ENCODE measurements at regions not wholly inside any gene's neighbourhood (a gene's known extent, or its start where the extent isn't known, plus 50 kb on each side); places are given as distances from the start of the nearest gene placed in this dataset.
A peak's percentile ranks its signal among the peaks of the same experiment; 100 is the strongest.
"Not testable (repeated sequence)": the region's sequence is repeated elsewhere in the genome, so short reads cannot be mapped to it uniquely, and the experiment has no call there.

- no peaks in the 10 kb centered on the region for H3K9me3 Mint-ChIP-seq
- H3K4me1 Mint-ChIP-seq (ENCODE audit: low read depth in 2 of 2), result peaks cover 11% of the 10 kb centered on the region in 2 donors
- H3K27ac Mint-ChIP-seq, result peak overlapping the region; percentile 86 to 92
- peak overlapping the region; percentile 80 to 81 for H3K4me3 Mint-ChIP-seq
- H3K27me3 Mint-ChIP-seq, result no peaks in the 10 kb centered on the region
- ATAC-seq (replicated peaks), result no peak
- no peak for DNase-seq
- H3K36me3 Mint-ChIP-seq (ENCODE audit: insufficient read depth), result peaks cover 8% of the 10 kb centered on the region
Measured at GRCh38 chr13:44142941-44143665, 230.5 kb upstream of the SERP2 start.

- no peak overlapping the region for H3K27ac Mint-ChIP-seq
- peaks cover 7% of the 10 kb centered on the region for H3K36me3 Mint-ChIP-seq (ENCODE audit: insufficient read depth)
- H3K4me1 Mint-ChIP-seq (ENCODE audit: low read depth in 2 of 2), result peaks cover 9 to 11% of the 10 kb centered on the region in 2 donors
- no peak for ATAC-seq (replicated peaks)
- H3K9me3 Mint-ChIP-seq, result no peaks in the 10 kb centered on the region
- no peaks in the 10 kb centered on the region for H3K27me3 Mint-ChIP-seq
- no peak overlapping the region for H3K4me3 Mint-ChIP-seq
- DNase-seq, result no peak
Measured at GRCh38 chr13:44146138-44146537, 227.5 kb upstream of the SERP2 start.

- ATAC-seq (replicated peaks) (no peak), DNase-seq (no peak)
- Mint-ChIP-seq H3K27me3 (no peaks in the 10 kb centered on the region), H3K27ac (no peak overlapping the region), H3K9me3 (no peaks in the 10 kb centered on the region), H3K36me3 (ENCODE audit: insufficient read depth) (no peaks in the 10 kb centered on the region), H3K4me3 (no peak overlapping the region), H3K4me1 (ENCODE audit: low read depth in 2 of 2) (peaks cover 4% of the 10 kb centered on the region in 2 donors)
Measured at GRCh38 chr13:44147233-44147632, 226.4 kb upstream of the SERP2 start.

GRCh38 chr13:44147648-44148047 is 226.0 kb upstream of the SERP2 start:
- DNase-seq (no peak), ATAC-seq (replicated peaks) (peak; percentile 21)
- no peak overlapping the region for H3K27ac Mint-ChIP-seq
- no peaks in the 10 kb centered on the region for H3K9me3 Mint-ChIP-seq
- H3K4me1 Mint-ChIP-seq (ENCODE audit: low read depth in 2 of 2), result peaks cover under 1% of the 10 kb centered on the region in 2 donors
- H3K27me3 Mint-ChIP-seq, result no peaks in the 10 kb centered on the region
- H3K4me3 Mint-ChIP-seq, result no peak overlapping the region
- no peaks in the 10 kb centered on the region for H3K36me3 Mint-ChIP-seq (ENCODE audit: insufficient read depth)

- no peak overlapping the region for H3K4me3 Mint-ChIP-seq
- no peak overlapping the region for H3K27ac Mint-ChIP-seq
- no peaks in the 10 kb centered on the region for H3K4me1 Mint-ChIP-seq (ENCODE audit: low read depth in 2 of 2)
- no peaks in the 10 kb centered on the region for H3K27me3 Mint-ChIP-seq
- DNase-seq (no peak), ATAC-seq (replicated peaks) (no peak)
- H3K9me3 Mint-ChIP-seq, result no peaks in the 10 kb centered on the region
- H3K36me3 Mint-ChIP-seq (ENCODE audit: insufficient read depth), result no peaks in the 10 kb centered on the region
Measured at GRCh38 chr13:44148159-44148914, 225.3 kb upstream of the SERP2 start.

GRCh38 chr13:44149231-44149630 is 224.4 kb upstream of the SERP2 start:
- ATAC-seq (replicated peaks); H3K27ac Mint-ChIP-seq; H3K9me3 Mint-ChIP-seq; H3K4me1 Mint-ChIP-seq (ENCODE audit: low read depth in 2 of 2); H3K4me3 Mint-ChIP-seq; H3K36me3 Mint-ChIP-seq (ENCODE audit: insufficient read depth); H3K27me3 Mint-ChIP-seq; DNase-seq: not testable (repeated sequence)

- no peak overlapping the region for H3K4me3 Mint-ChIP-seq
- H3K9me3 Mint-ChIP-seq, result no peaks in the 10 kb centered on the region
- H3K27me3 Mint-ChIP-seq, result no peaks in the 10 kb centered on the region
- no peaks in the 10 kb centered on the region for H3K36me3 Mint-ChIP-seq (ENCODE audit: insufficient read depth)
- H3K27ac Mint-ChIP-seq, result no peak overlapping the region
- ATAC-seq (replicated peaks), result no peak
- DNase-seq, result no peak
- no peaks in the 10 kb centered on the region for H3K4me1 Mint-ChIP-seq (ENCODE audit: low read depth in 2 of 2)
Measured at GRCh38 chr13:44149821-44150220, 223.8 kb upstream of the SERP2 start.

- peaks cover 0 to 9% of the 10 kb centered on the region in 2 donors for H3K27me3 Mint-ChIP-seq
- DNase-seq (no peak), ATAC-seq (replicated peaks) (no peak)
- H3K9me3 Mint-ChIP-seq, result no peaks in the 10 kb centered on the region
- no peak overlapping the region for H3K4me3 Mint-ChIP-seq
- no peaks in the 10 kb centered on the region for H3K4me1 Mint-ChIP-seq (ENCODE audit: low read depth in 2 of 2)
- no peak overlapping the region for H3K27ac Mint-ChIP-seq
- no peaks in the 10 kb centered on the region for H3K36me3 Mint-ChIP-seq (ENCODE audit: insufficient read depth)
Measured at GRCh38 chr13:44151474-44151873, 222.2 kb upstream of the SERP2 start.

GRCh38 chr13:44153496-44153895 is 220.1 kb upstream of the SERP2 start:
- Mint-ChIP-seq H3K36me3 (ENCODE audit: insufficient read depth) (no peaks in the 10 kb centered on the region), H3K27me3 (peaks cover 2 to 9% of the 10 kb centered on the region in 2 donors), H3K4me1 (ENCODE audit: low read depth in 2 of 2) (no peaks in the 10 kb centered on the region), H3K9me3 (no peaks in the 10 kb centered on the region), H3K27ac (no peak overlapping the region), H3K4me3 (no peak overlapping the region)
- ATAC-seq (replicated peaks) (no peak), DNase-seq (no peak)

- H3K36me3 Mint-ChIP-seq (ENCODE audit: insufficient read depth), result no peaks in the 10 kb centered on the region
- H3K9me3 Mint-ChIP-seq, result no peaks in the 10 kb centered on the region
- no peak overlapping the region for H3K27ac Mint-ChIP-seq
- DNase-seq, result no peak
- no peaks in the 10 kb centered on the region for H3K4me1 Mint-ChIP-seq (ENCODE audit: low read depth in 2 of 2)
- H3K27me3 Mint-ChIP-seq, result peaks cover 7 to 9% of the 10 kb centered on the region in 2 donors
- ATAC-seq (replicated peaks), result no peak
- no peak overlapping the region for H3K4me3 Mint-ChIP-seq
Measured at GRCh38 chr13:44155422-44156293, 218.0 kb upstream of the SERP2 start.

GRCh38 chr13:44156294-44156658 is 217.3 kb upstream of the SERP2 start:
- no peak overlapping the region for H3K27ac Mint-ChIP-seq
- ATAC-seq (replicated peaks), result no peak
- H3K36me3 Mint-ChIP-seq (ENCODE audit: insufficient read depth), result no peaks in the 10 kb centered on the region
- H3K4me3 Mint-ChIP-seq, result no peak overlapping the region
- H3K9me3 Mint-ChIP-seq, result no peaks in the 10 kb centered on the region
- H3K4me1 Mint-ChIP-seq (ENCODE audit: low read depth in 2 of 2), result no peaks in the 10 kb centered on the region
- peaks cover 7 to 9% of the 10 kb centered on the region in 2 donors for H3K27me3 Mint-ChIP-seq
- DNase-seq, result no peak

- Mint-ChIP-seq H3K9me3 (no peaks in the 10 kb centered on the region), H3K36me3 (ENCODE audit: insufficient read depth) (no peaks in the 10 kb centered on the region), H3K27ac (no peak overlapping the region), H3K27me3 (peaks cover 7 to 9% of the 10 kb centered on the region in 2 donors), H3K4me1 (ENCODE audit: low read depth in 2 of 2) (no peaks in the 10 kb centered on the region), H3K4me3 (no peak overlapping the region)
- DNase-seq (no peak), ATAC-seq (replicated peaks) (no peak)
Measured at GRCh38 chr13:44157606-44158005, 216.0 kb upstream of the SERP2 start.

GRCh38 chr13:44158098-44158521 is 215.5 kb upstream of the SERP2 start:
- no peak for ATAC-seq (replicated peaks)
- H3K4me1 Mint-ChIP-seq (ENCODE audit: low read depth in 2 of 2), result no peaks in the 10 kb centered on the region
- H3K27me3 Mint-ChIP-seq, result peaks cover 7 to 9% of the 10 kb centered on the region in 2 donors
- DNase-seq, result no peak
- H3K36me3 Mint-ChIP-seq (ENCODE audit: insufficient read depth), result no peaks in the 10 kb centered on the region
- no peak overlapping the region for H3K4me3 Mint-ChIP-seq
- no peaks in the 10 kb centered on the region for H3K9me3 Mint-ChIP-seq
- H3K27ac Mint-ChIP-seq, result no peak overlapping the region

Measured in effector memory CD8-positive, alpha-beta T cell (primary cell).